ENCODE measurements at regions not wholly inside any gene's neighbourhood (a gene's known extent, or its start where the extent isn't known, plus 50 kb on each side); places are given as distances from the start of the nearest gene placed in this dataset.

GRCh38 chr3:81041331-81041730 lies 720.1 kb downstream of the GBE1 start:
- no peak for DNase-seq

GRCh38 chr3:81040107-81040506 lies 721.3 kb downstream of the GBE1 start:
- DNase-seq: no peak

GRCh38 chr3:81033684-81034083 lies 727.8 kb downstream of the GBE1 start:
- DNase-seq: no peak

GRCh38 chr3:81033185-81033584 lies 728.3 kb downstream of the GBE1 start:
- no peak for DNase-seq

- DNase-seq: no peak
These were observed 731.6 kb downstream of the GBE1 start for GRCh38 chr3:81029861-81030260.

GRCh38 chr3:81027344-81027743 lies 734.1 kb downstream of the GBE1 start:
- DNase-seq: no peak

- no peak for DNase-seq
These were observed 736.9 kb downstream of the GBE1 start for GRCh38 chr3:81024560-81024959.

GRCh38 chr3:81022339-81022738 lies 739.1 kb downstream of the GBE1 start:
- DNase-seq: no peak

- no peak for DNase-seq
These were observed 748.1 kb downstream of the GBE1 start for GRCh38 chr3:81013360-81013759.

- no peak for DNase-seq
These were observed 755.5 kb downstream of the GBE1 start for GRCh38 chr3:81005992-81006391.

GRCh38 chr3:81003817-81004216 lies 757.6 kb downstream of the GBE1 start:
- DNase-seq: no peak

- DNase-seq: no peak
These were observed 758.3 kb downstream of the GBE1 start for GRCh38 chr3:81003008-81003645.

- DNase-seq: no peak
These were observed 762.0 kb downstream of the GBE1 start for GRCh38 chr3:80999481-80999880.

- DNase-seq: no peak
These were observed 763.4 kb downstream of the GBE1 start for GRCh38 chr3:80998022-80998421.

- no peak for DNase-seq
These were observed 763.8 kb downstream of the GBE1 start for GRCh38 chr3:80997622-80998021.

GRCh38 chr3:80994767-80995166 lies 766.7 kb downstream of the GBE1 start:
- DNase-seq: no peak

- no peak for DNase-seq
These were observed 767.3 kb downstream of the GBE1 start for GRCh38 chr3:80994085-80994665.

- DNase-seq: no peak
These were observed 768.1 kb downstream of the GBE1 start for GRCh38 chr3:80993241-80993945.

GRCh38 chr3:80983753-80984152 lies 777.7 kb downstream of the GBE1 start:
- DNase-seq: no peak

GRCh38 chr3:80978216-80978969 lies 783.1 kb downstream of the GBE1 start:
- DNase-seq: no peak

GRCh38 chr3:80970292-80970691 lies 791.2 kb downstream of the GBE1 start:
- DNase-seq: no peak

GRCh38 chr3:80929576-80929975 lies 831.9 kb downstream of the GBE1 start:
- no peak for DNase-seq

GRCh38 chr3:80914854-80915253 lies 846.6 kb downstream of the GBE1 start:
- DNase-seq: no peak

- DNase-seq: no peak
These were observed 863.2 kb downstream of the GBE1 start for GRCh38 chr3:80898211-80898610.

Data from cerebellar nuclear complex (tissue), 1 donor.